GM18861 (cell line): ENCODE measurements at regions not wholly inside any gene's neighbourhood (a gene's known extent, or its start where the extent isn't known, plus 50 kb on each side); places are given as distances from the start of the nearest gene placed in this dataset.
"Not testable (repeated sequence)": the region's sequence is repeated elsewhere in the genome, so short reads cannot be mapped to it uniquely, and the experiment has no call there.

Source experiments
- ATAC-seq: cut with Tn5 transposase; IDR thresholded peaks from one replicate; pipeline ENCODE4 v1.9.1; 2021; ENCODE audit not compliant: unreplicated experiment

DNA sequence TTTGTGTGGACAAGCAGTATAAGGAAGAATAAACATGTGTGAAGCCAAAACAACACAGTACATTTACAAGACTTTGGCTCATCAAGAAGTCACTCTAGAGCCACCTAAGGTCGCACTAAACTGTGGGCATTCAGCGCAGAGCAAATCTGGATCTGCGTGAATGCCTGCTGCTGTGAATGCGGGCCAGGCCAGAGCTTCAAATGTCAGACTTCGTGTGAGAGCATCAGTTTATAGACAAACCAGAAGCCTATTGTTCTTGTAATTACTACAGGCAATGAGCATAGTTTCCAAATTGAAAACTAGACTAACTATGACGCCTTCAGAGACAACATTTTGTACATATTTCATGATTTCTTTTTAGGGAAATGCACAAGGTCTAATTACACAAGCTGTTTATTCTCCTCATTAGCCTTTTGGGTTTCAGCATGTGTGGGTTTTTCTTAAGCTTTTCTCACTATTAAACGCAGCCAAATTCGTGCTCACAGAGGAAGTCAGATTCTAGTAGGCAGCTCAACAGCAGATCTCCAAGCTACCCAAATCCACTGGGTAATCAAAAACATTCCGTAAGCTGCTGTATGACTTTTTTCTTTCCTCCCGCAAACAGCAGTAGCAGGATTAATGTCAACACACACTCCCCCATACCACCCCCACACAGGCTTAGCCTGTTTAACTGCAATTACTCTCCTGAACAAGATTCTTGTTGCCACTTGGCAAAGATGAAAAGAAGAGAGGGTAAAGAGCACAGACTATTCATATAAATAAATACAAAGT is 84.5 kb upstream of the SETMAR start:
- ATAC-seq = no peak

DNA sequence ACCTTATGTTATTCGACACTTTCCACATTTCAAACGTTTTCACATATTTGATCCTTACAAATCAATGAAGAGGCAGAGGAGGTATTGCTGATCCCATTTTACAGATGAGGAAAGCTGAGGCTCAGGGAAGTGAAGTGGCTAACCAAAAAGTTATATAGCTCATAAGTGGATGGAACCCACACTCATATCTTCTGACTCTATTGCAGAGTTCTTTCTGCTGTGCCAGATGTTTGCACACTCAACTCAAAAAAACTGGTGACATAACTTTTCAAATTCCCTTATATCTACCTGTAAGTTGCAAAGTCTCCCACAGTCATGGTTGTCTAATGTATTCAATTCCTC is 84.0 kb upstream of the SETMAR start:
- no peak for ATAC-seq

DNA sequence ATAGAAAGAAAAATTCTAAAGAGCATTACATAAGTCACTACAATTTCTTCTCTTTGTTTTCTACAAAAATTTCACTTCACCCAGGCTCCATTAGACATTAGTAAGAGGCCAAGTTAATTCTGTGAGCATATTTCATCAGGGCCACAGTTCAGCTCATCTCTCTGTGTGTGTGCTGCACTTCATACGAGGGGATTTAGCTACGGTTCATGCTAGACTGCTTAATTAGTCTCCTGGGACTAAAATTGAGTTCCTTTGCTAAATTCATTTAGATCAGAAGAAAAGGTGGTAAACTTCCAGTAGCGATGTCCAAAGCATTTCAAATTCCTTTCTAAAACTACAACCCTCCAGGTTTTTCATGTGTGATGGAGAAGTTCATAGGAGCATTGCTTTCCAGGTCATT is 83.1 kb upstream of the SETMAR start:
- no peak for ATAC-seq

DNA sequence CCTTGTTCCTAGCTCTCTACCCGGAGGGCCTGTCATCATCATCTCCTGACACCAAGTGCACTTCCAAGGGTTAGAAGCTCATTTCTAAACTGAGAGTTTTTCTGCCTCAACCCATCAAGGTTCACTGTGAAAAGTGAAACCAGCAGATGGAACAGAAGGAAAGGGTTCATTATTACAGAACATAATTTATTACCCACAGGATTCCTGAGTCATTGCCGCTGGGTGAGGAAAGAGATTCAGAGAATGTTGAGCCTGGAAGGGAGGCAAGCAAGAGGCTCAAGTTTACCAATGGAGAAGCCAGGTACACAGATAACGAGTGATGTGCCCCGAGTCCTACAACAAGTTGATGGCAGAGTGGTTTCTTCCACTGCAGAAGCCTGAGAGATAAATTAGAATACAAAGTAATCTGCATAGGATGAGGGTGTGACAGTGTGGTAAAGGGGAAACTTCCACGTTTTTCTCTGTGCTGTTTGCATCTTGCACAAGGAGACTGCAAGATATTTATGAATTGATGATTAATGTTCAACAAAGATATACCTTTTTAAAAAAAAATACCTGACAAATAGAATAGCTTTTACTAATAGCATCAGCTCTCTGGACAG is 80.5 kb upstream of the SETMAR start:
- ATAC-seq = no peak

DNA sequence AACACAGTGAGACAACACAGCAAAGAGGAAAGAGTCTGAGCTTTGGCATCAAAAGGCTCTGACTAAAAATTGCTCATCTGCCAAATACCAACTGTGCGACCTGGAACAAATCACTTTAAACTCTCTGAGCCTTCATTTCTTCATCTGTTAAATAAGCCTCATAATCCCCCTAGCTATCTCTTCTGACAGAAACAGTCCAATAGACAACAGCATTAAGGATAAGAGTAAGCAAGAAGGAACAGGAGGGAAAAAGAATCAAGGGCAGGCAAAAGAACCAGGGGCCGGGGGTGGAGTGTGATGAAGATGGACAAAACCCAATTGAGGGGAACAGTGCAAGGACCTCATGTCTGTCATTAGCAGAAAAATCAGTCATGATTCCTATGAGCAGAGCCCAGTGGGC is 79.4 kb upstream of the SETMAR start:
- ATAC-seq = no peak

DNA sequence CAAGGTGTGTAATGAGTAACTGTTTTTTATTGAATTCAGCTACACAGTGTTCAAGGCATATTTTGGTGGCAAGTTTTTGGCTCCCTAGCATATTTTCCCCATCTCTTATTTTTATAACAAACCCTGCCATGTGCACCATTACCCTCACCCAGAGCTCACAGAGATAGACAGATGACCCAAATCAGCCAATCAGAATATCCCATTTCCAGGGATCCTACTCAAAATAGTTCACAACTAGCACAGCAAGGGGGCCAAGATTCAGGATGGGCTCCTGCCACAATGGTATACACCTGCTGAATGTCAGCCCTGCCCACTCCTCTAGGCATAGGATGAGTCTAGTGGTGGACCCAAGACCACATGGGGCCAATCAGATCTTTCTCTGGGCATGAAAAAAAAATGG is 78.8 kb upstream of the SETMAR start:
- no peak for ATAC-seq

DNA sequence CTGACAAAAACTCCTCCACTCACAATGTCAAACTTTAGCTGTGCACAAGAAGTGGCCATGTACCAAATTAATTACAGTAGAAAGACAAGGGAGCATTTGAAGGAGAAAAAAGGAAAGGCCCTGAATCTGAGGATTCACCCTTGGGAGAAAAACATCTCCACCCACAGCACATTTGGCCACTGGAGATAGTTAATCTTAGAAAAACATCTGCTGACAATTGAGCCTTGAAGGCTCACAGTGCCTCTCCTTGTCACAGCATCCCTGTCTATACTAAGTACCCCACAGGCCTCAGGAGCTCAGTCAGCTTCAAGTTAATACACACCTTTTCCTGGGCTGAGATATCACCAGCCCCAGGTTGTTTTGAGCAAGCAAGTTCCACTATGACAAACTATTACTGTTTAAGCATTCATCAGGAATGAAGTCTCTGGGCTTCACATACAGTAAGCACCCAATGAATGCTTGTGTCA is 78.1 kb upstream of the SETMAR start:
- no peak for ATAC-seq

DNA sequence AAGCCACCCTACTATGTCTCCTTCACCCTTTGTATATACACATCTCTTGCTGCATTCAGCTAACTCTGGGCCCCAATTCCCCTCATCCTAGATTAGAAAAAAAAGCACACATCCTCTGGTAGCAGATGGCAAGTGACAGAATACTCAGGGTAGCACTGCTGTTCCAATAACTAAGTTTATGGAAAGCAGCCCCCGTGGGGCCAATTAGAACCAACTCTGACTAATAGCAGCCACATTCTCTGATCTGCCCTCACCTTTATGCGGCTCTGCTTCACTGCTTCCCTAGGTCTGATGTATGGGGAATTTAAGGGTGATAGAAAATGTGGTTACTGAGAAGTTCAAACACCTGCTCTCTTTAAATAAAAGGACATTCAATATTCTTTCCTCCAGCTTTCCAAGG is 74.9 kb upstream of the SETMAR start:
- no peak for ATAC-seq

DNA sequence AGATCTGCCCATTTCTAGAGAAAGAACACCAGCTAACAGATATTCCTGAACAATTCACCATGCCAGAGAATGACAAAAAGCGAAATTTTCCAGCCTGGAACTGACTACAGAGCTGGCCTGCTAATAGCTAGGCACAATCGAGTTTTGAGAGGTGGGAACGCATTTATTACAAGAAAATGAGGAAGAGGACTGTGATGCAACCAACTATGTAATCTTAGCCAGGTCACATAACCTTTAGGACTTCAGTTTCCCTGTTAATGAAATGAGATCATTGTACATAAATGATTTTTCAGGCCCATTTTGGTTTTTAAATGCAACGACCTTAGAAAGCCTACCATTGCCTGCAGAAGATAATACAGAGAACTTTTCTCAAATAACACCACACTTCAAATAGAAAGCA is 72.1 kb upstream of the SETMAR start:
- ATAC-seq = no peak

DNA sequence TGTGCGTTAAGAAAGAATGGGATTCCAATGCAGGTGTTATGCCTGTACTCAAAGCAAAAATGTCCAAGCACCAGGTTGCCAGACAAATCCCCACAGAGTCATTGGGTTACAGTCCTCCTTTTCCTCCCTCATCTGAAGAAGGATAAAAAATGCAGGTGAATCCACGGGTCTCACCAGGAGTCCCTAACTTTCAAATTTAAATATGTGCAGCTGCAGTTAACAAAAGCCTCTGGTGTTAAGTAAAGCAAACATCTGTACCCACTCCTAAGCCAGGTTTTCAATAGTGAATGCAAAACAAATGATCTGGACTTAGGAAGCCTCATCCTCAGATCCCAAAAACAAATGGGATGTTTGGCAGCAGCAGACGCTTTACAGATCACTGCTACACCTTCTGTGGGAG is 70.4 kb upstream of the SETMAR start:
- no peak for ATAC-seq

DNA sequence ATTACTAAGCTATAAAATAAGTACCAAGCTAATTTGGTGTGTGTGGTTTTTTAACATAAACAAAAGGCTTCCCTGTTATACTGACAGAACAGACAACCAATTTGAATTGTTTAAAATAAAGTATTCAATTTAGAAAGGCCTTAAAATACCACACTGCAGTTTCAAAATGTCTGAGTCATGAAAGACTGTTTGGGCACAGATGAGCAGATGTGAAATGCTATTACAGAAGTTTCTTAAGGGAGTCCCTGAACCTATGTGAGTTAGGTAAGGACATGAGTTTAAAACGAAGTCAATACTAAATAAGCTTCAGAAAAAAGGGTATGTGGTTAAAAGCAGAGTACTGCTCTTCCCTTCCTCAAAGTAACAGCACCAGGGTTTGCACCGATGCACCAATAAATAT is 69.7 kb upstream of the SETMAR start:
- no peak for ATAC-seq

DNA sequence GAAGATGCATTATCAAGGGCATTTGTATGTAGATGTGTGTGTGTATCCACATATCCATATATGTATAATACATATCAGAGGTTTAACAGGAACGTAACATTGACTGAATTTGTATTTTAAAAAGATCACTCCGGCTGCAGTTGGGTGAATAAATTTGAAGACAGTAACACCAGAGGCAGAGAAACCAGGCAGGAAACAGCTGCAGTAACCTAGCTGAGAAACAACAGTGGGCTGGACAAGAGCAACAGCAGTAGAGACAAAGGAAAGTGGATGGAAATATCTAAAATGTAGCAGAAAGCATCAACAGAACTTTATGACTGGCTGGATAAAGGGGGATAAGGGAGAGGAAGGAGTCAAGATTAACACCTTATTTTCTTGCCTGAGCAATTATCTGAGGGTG is 68.3 kb upstream of the SETMAR start:
- ATAC-seq = no peak

DNA sequence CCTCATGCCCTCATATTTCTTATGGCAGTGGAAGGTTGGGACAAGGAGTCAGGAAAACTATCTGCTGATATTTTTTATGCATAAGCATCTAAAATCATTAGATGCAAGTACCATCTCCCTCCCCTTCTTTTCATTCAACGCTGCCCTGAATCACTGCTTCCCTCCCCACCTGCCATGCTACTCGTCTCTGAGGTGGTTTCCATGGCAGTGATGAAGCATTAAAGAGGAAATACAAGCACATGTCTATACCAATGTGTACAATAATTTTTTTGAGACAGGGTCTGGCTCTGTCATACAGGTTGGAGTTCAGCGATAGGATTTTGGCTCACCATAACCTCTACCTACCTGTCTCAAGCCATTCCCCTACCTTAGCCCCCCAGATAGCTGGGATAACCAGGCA is 67.5 kb upstream of the SETMAR start:
- ATAC-seq = no peak

DNA sequence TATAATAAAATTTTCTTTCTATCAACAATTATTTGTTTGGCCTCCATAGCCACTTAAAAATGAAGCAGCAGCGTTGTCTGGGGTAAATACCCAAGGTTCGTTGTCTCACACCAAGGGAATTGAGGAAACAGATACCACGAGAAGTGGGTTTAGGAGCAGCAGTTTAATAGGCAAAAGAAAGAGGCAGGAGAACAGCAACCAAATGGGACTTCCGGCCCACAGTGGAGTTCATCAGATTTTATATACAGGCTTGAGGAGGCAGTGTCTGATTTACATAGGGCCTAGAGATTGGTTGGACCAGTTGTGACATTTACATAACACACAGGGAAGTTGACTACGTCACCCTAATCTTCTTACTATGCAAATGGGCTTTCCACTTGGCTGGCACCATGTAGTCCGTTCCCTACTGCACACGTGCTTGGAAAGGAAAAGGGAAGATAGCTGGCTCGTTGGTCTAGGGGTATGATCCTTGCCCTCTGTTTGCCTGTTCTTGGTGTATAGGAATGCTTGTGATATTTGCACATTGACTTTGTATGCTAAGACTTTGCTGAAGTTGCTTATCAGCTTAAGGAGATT is 61.5 kb upstream of the SETMAR start:
- no peak for ATAC-seq

DNA sequence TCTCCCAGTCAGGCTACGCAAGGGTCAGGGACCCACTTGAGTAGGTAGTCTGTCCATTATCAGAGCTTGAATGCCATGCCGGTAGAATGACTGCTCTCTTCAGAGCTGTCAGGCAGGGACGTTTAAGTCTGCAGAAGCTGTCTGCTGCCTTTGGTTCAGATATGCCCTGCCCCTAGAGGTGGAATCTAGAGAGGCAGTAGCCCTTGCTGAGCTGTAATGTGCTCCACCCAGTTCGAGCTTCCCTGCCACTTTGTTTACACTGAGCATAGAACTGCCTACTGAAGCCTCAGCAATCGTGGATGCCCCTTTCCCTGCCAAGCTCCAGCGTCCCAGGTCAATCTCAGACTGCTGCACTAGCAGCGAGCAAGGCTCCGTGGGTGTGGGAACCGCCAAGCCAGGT is 57.5 kb upstream of the SETMAR start:
- ATAC-seq = no peak

DNA sequence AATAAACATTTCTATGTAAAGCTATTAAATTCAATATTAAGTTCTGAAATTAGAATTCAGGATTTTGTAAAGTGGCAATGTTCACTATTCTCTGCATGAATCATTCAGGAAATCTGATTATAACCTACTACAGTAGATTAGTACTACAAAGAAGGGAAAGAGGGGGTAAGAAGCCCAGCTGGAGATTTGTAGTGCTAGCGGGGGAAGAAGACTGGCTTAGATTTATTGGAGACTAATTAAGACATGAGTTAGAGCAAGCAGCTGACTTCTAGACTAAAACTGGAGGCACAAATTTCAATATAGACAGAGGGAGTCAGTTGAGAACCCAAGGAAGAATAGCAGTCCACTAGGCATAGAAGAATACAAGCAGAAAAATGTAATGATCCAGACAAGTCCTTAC is 55.8 kb upstream of the SETMAR start:
- no peak for ATAC-seq

DNA sequence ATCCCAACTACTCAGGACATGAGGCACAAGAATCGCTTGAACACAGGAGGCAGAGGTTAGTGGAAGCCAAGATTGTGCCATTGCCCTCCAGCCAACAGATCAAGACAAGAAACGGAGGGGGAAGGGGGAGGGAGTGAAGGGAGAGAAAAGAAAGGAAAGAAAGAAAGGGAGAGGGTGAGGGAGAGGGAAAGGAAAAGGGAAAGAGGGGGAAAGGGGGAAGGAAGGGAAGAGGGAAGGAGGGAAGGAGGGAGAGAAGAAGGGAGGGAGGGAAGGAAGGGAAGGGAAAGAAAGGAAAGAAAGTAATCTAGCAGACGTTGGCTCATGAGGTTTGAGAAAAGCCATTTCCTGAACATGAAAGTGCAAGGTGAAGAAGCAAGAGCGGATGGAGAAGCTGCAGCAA is 53.1 kb upstream of the SETMAR start:
- no peak for ATAC-seq

DNA sequence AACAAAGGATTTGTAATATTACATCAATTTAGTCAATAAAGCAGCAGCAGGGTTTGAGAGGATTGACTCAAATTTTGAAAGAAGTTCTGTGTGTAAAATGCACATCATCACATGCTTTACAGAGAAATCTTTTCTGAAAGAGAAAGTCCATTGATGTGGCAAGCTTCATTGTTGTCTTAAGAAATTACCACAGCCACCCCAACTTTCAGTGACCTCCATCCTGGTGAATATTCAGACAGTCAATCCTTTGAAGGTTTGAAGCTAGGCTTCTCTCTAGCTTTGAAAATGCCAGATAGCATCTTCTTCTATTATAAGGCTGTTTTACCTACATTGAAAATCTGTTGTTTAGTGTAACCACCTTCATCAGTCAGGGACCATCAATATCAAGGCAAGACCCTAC is 51.8 kb upstream of the SETMAR start:
- ATAC-seq = no peak

DNA sequence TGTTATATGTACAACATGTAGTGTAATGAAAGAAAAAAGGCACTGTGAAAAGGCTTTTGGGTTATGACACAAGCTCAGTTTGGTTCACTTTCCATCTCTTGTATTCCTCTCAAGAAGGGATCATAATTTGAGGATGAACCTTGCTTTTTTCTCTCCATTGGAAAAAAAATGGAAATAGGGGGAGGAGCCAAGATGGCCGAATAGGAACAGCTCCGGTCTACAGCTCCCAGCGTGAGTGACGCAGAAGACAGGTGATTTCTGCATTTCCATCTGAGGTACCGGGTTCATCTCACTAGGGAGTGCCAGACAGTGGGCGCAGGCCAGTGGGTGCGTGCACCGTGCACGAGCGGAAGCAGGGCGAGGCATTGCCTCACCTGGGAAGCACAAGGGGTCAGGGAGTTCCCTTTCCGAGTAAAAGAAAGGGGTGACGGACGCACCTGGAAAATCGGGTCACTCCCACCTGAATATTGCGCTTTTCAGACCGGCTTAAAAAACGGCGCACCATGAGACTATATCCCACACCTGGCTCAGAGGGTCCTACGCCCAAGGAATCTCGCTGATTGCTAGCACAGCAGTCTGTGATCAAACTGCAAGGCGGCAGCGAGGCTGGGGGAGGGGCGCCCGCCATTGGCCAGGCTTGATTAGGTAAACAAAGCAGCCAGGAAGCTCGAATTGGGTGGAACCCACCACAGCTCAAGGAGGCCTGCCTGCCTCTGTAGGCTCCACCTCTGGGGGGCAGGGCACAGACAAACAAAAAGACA is 49.9 kb upstream of the SETMAR start:
- not testable (repeated sequence) for ATAC-seq
